HG02840 (cell line): ENCODE measurements at regions not wholly inside any gene's neighbourhood (a gene's known extent, or its start where the extent isn't known, plus 50 kb on each side); places are given as distances from the start of the nearest gene placed in this dataset.
"Not testable (repeated sequence)": the region's sequence is repeated elsewhere in the genome, so short reads cannot be mapped to it uniquely, and the experiment has no call there.

Source experiments
- ATAC-seq: cut with Tn5 transposase; IDR thresholded peaks from one replicate; pipeline ENCODE4 v1.9.1; 2021; ENCODE audit warnings: mild to moderate bottlenecking, moderate library complexity, moderate number of reproducible peaks; ENCODE audit not compliant: unreplicated experiment, low FRiP score

GRCh38 chr14:30471980-30472379 lies 87.0 kb upstream of the G2E3 start:
- ATAC-seq, result no peak

GRCh38 chr14:30473846-30474696 lies 84.9 kb upstream of the G2E3 start:
- not testable (repeated sequence) for ATAC-seq

- ATAC-seq, result no peak
Observed at GRCh38 chr14:30482276-30482675, 76.7 kb upstream of the G2E3 start.

GRCh38 chr14:30484201-30484600 lies 74.8 kb upstream of the G2E3 start:
- no peak for ATAC-seq

- ATAC-seq, result no peak
Observed at GRCh38 chr14:30484976-30485375, 74.0 kb upstream of the G2E3 start.

GRCh38 chr14:30496852-30497251 lies 62.1 kb upstream of the G2E3 start:
- ATAC-seq, result no peak

- ATAC-seq, result no peak
Observed at GRCh38 chr14:30499358-30499757, 59.6 kb upstream of the G2E3 start.

GRCh38 chr14:30500222-30500621 lies 58.7 kb upstream of the G2E3 start:
- ATAC-seq, result no peak

GRCh38 chr14:30507209-30507608 lies 51.7 kb upstream of the G2E3 start:
- ATAC-seq, result no peak
